Stimulated activated naive CD4-positive, alpha-beta T cell (primary cell): ENCODE measurements at regions not wholly inside any gene's neighbourhood (a gene's known extent, or its start where the extent isn't known, plus 50 kb on each side); places are given as distances from the start of the nearest gene placed in this dataset.

ENCODE experiments used
- DNase-seq, 6 experiments: peaks; one replicate each; lab custom pipeline; 2025; lab: John Stamatoyannopoulos, UW

GRCh38 chr20:56835829-56836550, 206.9 kb downstream of the TFAP2C start:
- DNase-seq: no peak

DNA sequence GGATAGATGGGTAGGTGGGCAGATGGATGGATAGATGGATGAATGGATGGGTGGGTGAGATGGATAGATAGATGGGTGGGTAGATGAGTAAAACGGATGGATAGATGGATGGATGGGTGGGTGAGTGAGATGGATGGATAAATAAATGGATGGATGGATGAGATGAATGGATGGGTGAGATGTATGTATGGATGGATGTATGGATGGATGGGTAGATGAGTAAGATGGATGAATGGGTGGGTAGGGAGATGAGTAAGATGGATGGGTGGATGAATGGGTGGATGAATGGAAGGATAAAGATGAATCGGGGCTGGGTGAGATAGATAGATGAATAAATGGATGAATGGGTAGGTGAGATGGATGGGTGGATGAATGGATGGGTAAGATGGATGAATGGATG, 210.1 kb downstream of the TFAP2C start:
- no peak for DNase-seq

DNA sequence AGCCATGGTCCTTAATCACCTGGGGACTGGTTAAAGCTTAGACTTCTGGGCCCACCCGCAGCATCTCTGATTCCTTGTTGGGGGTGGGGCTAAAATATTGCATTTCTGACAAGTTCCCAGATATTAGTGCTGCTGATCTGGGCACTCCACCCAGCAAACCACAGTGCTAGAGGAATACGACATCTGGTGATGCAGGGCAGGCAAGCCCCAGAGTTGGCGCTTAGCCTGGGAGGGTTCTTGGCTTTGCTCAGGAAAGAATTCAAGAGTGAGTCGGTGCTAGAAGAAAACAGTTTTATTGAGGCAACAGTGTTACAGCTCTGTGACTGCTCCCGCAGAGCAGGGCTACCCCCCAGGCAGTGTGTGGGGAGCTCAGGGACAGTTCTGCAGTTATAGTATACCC, 210.7 kb downstream of the TFAP2C start:
- no peak for DNase-seq

DNA sequence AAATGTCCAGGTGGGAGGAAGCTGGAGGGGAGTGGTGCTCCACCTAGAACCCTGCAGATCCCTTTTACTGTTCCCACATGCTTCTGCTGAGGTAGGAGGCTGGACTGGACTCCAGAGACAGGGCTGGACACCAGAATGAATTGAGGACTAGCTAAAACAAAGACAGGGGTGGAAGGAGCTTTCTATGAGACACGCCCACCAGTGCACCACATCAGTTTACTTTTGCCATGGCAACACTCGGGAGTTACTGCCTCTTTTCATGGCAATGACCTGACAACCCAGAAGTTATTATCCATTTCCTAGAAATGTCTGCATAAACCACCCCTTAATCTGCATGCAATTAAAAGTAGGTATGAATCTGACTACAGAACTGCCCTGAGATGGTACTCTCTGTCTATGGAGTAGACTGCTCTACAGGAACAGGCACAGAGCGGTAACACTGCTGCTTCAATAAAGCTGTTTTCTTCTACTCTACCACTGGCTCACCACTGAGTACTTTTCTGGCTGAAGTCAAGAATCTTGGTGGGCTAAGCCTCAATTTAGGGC, 211.7 kb downstream of the TFAP2C start:
- no peak for DNase-seq

DNA sequence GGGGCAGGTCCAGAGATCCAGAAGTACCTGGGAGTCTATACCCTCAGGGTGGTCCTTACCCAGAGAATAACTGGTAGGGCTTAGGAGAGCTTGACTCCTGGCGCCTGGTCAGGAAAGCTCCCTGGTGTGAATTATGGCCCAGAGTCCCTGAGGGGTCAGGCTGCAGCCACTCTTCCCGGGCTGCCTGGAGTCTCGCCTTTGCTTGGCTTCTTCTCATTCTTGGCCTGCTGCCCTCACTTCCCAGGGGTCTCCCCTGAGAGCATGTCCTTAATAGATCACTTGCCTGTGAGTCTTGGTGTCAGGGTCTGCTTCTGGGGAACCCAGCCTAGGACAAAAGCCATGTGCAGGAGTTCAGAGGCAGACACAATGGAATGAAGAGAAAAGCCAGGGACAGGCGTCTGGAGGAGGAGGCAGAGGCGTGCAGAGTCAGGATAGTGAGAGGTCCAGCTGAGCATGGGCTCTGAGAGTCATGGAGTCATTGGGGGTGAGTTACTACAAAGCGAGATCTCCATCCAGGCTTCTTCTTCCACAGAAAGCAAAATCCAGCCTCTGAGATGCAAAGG, 212.3 kb downstream of the TFAP2C start:
- no peak for DNase-seq

GRCh38 chr20:56842056-56842455, 212.9 kb downstream of the TFAP2C start:
- no peak for DNase-seq

GRCh38 chr20:56843386-56843785, 214.3 kb downstream of the TFAP2C start:
- no peak for DNase-seq

- no peak for DNase-seq
Observed at GRCh38 chr20:56843817-56844216, 214.7 kb downstream of the TFAP2C start.

DNA sequence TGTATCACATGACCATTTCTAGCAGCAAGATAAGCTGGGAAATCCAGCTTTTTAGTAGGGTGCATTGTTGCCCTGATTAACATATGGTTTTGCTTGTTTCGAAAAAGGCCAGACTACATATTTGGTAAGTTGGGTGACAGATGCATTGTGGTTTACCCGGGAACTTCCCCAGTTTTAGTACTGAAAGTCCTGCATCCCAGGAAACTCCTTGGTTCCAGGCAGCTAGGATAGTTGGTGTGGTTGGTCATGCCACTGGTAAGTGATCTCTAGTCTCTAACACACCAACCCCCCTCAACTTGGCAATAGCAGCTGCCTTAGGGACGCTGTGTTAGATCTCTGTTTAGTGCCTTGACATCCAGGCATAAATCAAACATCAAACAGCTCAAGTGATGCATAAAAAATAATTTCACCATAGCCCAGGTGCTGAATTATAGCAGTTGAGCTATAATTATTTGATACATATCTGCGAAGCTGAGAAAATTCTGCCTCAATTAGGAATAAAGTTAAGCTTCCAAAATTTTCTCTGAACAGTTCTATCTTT, 216.5 kb downstream of the TFAP2C start:
- DNase-seq: no peak

DNA sequence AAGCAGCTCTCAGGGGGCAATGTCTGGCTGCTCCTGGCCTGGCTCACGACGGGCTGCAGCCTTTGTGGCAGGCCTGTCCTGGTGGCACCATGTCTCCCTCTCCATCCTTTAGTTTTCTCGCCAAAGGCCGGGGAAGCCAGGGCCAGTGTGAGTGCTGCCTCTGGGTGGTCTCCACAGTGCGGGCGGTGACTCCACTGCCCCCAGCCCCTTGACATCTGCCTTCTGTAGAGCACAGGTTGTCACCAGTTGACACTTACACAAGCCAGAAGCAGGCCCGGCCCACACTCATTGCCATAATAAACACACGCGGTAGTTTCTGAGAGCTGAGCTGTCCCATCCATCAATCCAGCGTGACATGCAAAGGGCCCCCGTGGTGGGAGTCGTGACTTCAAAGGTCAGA, 219.5 kb downstream of the TFAP2C start:
- DNase-seq: no peak

- no peak for DNase-seq
Observed at GRCh38 chr20:56851552-56851951, 222.4 kb downstream of the TFAP2C start.

DNA sequence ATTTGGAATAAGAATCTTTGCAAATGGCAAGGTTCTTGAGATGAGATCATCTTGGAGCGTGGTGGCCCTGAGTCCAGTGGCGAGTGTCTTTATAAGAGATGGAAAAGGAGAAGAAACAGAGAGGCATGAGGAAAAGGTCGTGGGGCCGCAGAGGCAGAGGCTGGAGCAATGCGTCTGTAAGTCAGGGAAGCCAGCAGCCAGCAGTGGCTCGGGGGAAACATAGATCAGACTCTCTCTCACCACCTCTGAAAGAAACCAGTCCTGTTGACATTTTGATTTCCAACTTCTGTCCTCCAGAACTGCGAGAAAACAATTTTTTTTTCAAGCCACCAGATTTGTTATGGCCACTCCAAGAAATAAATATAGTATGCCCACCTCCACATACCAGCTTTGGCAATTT, 226.6 kb downstream of the TFAP2C start:
- no peak for DNase-seq

DNA sequence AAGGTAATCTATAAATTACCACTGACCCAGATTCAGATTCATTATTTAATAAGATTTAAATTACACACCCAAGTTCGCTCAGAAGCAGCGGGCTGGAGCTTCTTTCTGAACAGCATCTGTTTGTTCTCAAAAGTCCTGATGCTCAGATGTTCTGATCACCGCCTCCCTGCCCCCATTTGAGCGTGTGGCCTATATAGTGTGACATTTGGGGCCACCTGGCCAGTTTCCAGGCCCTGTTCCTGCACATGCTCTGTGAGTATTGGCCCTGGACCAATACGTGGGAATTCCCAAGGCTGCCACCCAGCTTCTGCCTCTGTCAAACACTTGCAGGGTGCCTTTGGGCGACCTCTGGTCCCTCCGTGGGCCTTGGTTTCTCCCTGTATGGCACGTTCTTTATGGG, 228.8 kb downstream of the TFAP2C start:
- no peak for DNase-seq

DNA sequence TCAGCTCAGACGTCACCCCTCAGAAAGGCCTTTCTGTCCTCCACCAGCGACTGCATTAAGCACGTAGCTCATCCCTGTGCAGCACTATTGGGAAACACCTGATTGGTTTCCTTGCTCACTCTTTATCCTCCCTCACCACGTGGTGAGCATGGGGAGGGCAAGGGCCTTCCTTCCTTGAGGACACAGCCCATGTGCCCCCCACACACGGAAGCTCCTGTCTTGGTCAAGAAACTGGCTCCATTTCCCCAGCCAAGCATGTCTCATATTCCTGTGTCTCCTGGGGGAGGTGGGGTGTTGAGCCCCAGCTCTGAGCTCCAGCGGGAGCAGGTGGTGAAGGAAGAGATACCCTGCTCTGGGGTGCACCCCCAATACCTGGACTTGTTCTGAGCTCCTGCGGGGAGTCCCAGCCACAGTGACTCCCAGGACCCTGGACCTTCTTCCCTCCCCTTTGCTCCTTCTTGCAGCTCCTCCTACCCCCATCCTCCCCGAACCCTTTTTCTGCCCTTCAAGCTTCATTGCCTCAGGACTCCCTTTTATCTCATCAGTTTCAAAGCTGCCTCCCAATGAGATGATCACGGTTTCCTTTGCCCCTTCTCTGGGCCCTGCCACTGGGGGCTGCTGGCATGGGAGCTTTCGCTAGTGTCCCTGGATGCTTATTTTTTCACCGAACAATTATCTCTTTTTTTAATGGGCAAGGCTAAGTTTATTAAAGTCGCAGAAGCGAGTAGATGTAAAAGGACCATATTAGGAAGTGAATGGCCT, 230.1 kb downstream of the TFAP2C start:
- DNase-seq: no peak

GRCh38 chr20:56859801-56860261, 230.7 kb downstream of the TFAP2C start:
- DNase-seq: no peak

DNA sequence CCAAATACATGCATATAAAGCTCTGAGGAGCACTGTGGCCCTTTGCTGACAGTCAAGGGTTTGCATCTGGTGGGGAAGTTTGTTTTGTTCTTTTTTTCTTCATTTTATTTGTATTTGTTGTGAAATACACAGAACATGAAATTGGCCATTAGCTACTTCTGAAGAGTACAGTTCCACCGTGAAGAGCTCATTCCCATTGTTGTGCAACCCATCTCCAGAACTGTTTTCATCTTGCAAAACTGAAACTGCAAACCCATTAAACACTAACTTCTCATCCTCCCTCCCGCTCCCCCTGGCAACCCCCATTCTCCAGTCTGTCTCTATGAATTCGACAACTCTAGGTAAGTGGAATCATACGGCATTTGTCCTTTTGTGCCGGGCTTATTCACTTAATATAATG, 231.3 kb downstream of the TFAP2C start:
- DNase-seq: no peak

GRCh38 chr20:56861590-56861989, 232.5 kb downstream of the TFAP2C start:
- no peak for DNase-seq

- DNase-seq: no peak
Observed at GRCh38 chr20:56865055-56865454, 235.9 kb downstream of the TFAP2C start.

DNA sequence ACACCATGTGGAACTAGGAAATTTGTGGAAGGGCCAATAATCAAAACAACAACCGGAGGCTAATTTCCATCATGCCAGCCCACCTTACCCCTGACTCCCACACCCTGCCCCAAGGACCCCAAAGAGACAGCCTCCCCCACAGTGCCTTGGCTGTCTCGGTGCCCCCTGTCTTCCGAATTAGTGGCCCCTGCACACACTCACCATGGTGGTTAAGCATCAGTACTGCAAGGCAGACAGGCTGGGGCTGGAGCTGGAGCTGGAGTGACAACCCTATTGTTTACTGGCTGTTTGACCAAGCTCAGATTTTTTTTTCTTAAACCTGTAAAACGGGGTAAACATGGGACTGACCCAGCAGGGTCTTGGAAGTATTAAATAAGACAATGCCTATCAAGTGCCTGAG, 238.0 kb downstream of the TFAP2C start:
- no peak for DNase-seq

DNA sequence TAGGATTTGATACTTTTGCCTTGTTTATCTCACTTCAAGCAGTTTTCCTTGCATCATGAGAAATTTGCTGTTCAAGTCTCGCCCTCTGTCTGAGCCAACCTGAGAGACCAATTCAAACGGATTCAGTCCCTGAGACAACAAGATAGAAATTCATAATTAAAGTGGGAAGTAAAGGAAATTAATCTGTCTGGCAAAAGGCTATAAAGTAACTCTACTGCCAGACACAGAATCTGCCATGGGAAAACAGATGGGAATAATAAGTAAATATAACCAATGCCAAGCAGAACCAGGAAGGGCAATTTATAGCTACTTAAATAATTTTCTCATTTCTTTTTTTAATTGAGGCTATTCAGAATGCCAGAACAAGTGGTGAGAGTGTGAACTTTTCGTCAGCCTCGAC, 239.6 kb downstream of the TFAP2C start:
- DNase-seq: no peak

DNA sequence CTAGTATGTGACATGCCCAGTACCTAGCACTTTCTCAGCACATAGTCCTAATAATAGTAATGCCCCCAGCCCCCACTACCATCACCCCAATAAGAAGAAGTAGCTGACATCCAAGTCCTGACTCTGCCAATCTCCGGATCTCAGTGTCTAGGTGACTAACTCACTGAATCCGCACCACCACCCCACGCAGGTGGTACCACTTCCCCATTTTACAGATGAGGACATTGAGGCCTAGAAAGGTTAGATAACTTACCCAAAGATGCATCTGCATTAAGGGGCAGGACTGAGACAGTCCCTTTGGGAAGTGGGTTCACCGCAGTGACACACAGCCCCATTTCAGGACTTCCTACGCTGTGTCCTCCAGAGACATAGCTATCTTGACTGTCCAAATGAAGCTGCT, 241.2 kb downstream of the TFAP2C start:
- DNase-seq: no peak

- DNase-seq: no peak
Observed at GRCh38 chr20:56871691-56872090, 242.6 kb downstream of the TFAP2C start.
